ENCODE measurements at regions not wholly inside any gene's neighbourhood (a gene's known extent, or its start where the extent isn't known, plus 50 kb on each side); places are given as distances from the start of the nearest gene placed in this dataset.
A peak's percentile ranks its signal among the peaks of the same experiment; 100 is the strongest.
"Not testable (repeated sequence)": the region's sequence is repeated elsewhere in the genome, so short reads cannot be mapped to it uniquely, and the experiment has no call there.

DNA sequence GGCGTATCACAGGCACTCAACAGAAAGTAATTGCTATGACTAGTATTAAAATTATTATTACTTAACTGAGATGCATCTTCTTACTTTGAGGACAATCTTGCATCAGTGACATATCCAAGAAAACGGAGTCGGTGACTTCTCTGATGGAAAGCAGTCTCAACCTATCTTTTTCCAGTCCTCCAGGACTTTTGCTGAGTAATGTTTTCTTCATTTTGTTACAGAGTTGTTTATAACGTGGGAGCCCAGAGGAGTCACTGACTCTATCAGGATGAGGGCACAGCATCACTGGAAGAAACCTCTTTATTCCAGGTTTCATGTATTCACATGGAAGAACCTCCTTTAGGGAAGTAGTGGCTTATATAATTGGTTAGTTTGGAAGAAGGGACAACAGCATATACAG is 51.5 kb upstream of the MELK start:
- DNase-seq (ENCODE audit: low spot score): no peak

DNA sequence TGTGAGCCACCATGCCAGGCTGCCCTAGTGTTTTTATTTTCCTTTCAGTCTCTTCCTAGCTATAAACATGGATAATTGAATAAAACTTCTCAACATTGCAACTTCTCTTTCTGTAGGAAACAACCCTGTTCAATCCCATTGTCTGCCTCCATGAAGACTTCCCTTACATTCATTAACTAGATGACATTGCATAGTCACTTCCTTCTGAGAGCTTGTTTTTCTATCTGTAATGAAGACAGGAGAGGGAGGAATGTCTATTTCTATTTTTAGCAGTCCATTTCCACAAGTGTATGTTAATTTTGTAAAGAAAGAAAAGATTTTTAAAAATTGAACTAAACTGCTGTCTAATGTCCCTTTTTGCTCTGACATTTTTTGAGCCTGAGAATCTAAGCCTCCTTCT is 55.6 kb upstream of the MELK start:
- DNase-seq (ENCODE audit: low spot score): no peak

DNA sequence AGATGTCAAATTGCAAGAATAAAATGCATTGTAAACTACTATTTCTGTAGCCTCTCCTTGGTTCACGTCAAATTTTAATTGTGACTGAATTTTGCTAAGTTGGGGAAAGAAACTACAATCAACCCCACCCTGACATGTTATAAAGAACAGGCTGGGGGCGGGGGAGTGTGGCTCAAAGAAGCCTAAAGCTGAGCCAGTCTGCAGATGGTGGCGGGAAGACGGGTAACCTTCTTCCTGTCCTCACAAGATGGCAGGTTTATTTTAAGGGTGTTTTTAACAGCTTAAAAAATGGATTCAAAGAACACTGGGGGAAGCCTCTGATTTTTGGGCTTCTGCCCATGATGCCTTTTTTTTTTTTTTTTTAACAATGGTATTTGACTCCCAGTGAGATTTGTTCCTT is 68.5 kb upstream of the MELK start:
- DNase-seq (ENCODE audit: low spot score): no peak

DNA sequence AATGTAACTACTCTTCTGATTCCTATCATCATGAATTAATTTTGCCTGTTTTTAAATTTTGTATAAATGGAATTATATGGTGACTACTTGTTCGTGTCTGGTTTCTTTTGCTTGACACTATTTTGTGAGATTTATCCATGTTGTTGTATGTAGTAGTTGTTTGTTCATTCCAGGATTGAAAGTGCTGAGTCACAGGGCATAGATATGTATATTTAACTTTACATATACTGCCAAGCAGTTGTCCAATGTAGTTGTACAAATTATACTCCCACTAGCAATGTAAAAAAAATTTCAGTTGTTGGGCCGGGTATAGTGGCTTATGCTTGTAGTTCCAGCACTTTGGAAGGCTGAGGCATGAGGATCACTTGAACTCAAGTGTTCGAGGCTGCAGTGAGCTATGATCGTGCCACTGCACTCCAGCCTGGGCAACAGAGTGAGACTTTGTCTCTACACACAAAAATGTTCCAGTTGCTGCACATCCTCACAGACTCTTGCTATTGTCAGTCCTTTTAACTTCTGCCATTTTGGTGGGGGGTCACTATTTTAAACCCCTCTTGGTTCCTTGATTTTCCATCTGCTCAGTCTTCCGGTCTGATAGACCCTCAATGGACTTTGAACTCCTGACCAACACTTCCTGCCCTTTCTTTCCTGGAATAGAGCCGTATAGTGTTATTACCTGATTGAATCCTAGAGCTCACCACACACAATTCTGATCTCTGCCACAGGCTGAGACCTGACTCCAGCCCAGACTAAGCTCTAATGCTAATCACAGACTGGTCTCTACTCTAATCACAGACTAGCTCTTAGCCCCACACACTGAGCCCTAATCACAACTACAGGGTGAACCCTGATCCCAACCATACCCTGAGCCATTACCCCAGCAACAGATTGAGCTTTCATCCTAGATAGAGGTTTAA is 69.3 kb upstream of the MELK start:
- no peak for DNase-seq (ENCODE audit: low spot score)

DNA sequence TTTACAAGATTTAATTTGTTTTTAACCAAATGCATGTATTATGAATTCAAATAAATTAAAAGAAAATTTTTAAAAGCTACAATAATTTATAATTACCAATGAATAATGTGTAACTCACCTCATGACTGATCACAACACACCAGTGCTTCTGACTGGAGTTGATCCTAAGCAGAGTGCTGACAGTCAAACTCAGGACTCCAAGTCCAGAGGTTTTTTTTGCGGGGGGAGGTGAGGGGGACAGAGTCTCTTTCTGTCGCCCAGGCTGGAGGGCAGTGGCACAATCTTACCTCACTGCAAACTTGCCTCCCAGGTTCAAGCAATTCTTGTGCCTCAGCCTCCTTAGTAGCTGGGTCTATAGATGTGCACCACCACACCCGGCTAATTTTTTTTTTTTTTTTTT is 71.0 kb upstream of the MELK start:
- DNase-seq (ENCODE audit: low spot score): no peak

DNA sequence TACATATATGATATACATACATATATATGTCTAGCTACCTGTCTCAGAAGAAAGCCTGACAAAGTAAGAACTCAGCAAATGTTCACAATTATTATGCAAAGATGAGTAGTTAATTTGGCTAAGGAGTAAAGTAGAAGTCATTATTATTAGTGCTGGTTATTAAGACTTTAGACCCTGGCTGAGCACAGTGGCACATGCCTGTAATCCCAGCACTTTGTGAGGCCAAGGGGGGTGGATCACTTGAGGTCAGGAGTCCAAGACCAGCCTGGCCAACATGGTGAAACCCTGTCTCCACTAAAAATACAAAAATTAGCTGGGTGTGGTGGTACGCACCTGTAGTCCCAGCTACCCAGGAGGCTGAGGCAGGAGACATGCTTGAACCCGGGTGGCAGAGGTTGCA is 71.8 kb upstream of the MELK start:
- DNase-seq (ENCODE audit: low spot score): not testable (repeated sequence)

DNA sequence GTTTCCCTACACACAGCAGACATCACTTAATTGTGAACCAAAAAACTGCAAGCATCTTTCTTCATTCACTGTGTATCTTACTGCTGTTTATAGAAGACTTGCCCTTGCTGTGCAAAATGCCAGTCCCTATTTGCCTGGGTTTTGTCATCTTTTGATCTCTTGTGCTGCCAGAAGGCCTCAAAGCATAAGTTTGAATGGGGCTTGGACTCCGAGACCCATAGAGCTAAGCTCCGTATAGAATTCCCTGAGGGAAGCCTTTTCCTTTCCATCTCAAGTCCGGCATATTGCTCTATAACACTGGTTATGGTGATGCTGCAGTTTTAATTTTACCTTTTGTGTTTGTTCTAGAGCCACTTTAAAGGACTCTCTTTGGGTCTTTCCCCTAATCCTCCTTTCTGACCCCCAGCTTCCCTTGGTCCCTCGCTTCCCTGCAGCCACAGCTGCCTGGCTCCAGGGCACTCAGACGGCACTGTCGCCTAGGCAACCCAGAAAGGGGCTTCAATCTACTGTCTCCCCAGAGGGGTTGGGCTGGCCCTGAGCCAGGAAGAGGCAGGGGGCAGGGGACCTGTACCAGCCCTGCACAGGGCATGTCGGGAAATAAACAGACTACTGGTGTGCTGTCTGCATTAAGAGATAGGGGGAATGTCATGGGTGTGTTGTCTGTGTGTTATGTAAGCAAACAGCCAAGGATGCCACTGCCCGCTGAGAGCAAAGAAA is 73.4 kb upstream of the MELK start:
- DNase-seq (ENCODE audit: low spot score): peak; percentile 95

DNA sequence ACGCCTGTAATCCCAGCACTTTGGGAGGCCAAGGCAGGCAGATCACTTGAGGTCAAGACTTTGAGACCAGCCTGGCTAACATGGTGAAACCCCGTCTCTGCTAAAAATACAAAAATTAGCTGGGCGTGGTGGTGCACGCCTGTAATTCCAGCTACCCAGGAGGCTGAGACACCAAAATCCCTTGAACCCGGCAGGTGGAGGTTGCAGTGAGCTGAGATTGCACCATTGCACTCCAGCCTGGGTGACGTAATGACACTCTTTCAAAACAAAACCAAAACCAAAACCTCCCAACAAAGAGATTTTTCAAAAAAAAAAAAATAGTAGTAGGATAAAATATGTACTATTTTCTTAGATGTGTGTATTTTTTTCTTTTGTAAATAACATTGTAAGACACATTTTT is 79.1 kb upstream of the MELK start:
- DNase-seq (ENCODE audit: low spot score): not testable (repeated sequence)

DNA sequence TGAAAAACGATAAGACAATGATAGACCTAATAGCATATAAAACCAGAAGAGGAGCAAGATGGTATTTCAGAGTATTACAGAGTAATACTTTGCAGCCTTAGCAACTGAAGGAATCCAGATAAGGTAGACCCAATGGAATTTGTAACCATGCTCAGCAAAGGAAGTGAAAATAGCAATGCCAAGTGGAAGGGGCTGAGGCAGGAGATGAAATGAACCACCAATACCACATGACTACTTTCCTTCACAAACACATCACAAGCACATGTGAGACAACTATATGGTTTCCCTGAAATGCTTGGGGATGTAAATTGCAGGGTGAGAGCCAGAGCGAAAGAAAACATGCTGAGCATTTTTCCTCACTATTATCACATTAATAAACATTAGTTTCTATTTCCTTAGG is 79.8 kb upstream of the MELK start:
- no peak for DNase-seq (ENCODE audit: low spot score)

DNA sequence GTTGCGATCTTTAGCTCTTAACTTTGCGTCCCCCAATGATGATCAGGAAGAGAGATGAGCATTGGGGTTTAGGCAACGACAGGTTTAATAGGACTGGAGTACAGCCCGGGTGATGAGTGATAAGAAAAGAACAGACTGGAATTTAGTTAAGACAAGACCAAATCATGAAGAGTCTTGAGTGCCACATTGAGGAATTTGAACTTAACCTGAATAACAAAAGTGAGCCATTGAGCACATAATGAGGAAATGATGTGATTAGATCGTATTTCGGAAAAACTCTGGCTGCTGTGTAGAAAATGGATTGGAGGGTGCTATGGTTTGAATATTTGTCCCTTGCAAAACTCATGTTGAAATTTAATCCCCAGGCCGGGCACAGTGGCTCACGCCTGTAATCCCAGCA is 83.2 kb upstream of the MELK start:
- DNase-seq (ENCODE audit: low spot score): no peak

DNA sequence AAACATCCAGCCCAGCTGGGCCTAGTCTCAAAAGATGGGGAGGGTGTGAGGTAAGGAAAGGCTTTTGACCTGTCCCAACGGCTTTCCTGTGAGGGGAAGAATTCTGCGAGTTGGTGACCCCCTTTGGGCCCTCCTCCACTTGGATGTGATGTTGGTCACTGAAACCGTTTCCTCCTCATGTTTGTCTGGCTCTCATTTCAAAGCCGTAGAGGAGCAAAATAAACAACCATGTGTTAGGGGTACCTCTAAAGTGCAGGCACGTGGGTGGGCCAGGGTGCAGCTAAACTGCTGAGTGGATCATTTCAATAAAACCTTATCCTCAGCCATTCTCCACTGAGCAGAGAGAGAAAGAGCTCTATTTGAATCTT is 84.3 kb upstream of the MELK start:
- DNase-seq (ENCODE audit: low spot score): no peak

DNA sequence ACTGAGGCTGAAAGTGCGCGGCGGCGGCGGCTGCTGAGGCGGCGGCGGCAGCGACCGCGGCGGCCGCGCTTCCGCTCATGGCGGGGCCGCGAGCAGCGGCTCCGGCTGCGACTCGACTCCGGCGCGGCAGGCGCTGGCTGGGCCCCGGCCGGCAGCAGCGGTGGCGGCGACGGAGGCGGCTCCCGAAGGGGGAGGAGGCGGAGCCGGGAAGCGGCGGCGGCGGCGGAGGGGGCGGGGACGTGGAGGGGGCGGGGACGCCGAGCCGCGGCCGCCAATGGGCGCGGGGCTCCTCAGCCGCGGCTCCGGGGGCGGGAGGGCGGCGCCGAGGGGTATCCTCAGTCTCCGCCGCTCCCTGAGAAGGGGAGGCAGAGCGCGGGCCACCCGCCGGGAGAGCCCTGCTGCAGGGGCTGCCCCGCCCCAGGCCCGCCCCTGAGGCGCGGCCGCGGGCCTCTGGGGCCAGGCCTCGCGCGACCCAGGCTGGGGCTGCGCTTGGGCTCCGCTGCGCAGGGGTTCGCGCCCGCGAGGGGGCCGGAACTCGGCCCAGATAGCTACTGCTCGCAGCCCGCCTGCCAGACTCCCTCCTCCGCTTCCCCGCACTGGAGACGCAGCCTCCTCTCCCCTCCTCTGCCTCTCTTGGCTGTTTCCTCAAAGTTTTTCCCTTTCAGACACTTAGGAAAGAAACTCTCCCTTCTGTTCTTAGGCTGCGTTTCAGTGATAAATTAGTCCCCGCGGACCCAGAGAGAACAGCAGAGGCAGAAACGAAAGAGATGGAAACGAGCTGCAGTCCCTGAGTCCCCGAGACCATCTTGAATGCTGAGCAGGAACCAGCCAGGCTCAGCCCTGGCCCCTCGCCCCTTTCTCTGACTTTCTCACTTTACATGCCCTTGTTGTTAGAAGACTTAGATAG is 85.0 kb upstream of the MELK start:
- DNase-seq (ENCODE audit: low spot score): peak; percentile 89

DNA sequence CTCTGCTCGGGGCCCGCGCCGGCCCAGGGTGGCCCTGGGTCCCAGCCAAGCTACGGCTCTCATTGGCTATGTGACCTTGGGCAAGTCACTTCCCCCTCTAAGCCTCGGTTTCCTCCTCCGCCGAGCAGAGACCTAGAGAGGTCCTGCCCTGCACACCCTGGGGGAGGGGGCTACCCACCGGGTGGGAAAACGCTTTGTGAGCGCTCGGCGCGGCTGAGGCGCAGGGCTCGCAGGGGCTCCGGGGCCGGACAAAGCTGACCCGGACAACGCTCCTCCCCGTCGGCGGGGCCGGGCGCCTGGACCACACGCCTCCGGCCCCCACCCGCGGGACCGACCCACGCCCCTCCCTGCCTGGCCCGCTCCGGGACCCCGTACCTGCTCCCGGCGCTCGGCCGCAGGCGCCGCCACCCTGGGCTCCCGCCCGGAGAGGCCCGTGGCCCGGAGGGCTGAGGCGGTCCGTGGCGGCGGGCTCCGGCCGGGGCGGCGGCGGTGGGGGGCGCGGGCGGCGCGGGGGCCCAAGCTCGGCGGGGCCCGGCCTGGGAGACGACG is 85.7 kb upstream of the MELK start:
- peak; percentile 47 for DNase-seq (ENCODE audit: low spot score)

DNA sequence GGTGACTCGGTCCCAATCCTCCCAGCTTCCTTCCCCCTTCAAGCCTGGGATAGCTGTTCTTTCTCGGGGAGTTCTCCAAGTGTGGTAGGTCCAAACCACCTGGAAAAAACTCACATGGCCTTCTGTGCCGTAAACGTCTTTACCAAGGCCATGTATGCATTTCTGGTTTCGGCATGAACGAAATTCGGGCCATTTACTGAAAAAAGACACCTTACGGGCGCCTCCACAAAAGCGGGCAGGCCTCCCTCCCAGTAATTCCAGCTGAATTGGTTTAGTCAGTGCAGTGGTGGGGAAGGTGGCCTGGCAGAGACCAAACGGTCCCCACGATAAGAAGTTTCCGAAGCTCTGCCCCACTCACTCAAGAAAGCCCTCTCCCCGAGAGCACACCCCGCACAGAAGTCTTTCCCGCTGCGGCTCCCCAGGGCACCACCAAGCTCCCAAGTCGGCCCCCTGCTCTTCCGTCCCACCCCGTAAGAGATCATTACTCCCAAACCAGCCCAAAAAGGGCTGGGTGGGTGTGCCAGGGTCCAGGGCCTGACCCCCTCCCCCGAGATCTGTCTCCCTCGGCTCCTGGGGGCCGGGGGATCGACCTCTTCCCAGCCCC is 86.3 kb upstream of the MELK start:
- no peak for DNase-seq (ENCODE audit: low spot score)

DNA sequence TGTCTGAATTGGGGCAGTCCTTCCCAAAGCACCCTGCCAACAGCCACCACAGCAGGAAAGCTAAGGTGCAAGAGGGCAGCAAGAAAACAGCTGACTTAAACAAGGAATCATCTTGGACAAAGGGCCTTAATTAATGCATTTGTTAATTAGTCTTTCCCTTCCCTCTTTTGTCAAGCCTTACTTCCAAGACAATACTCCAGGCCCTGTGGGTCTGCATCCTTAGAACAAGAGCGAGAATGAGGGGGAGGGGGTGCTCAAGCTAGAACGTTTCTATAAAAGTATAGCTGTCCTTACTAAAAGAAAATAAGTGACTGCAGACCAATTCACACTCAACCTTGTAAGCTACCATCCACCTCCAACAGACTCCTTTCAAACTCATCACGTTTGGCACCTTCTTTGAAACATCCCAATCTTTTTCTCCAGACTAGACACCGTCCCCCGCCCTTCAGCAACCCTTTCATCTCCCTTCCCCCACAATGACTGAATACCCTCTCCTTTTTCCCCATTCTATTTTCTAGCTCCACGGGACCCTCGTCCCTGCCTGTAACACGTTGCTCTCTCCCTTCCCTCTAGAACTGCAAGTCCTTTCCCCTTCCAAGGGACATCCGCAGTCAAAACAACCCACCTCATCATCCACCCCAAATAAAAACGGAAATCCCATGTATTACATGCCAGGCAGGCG is 85.7 kb upstream of the RNF38 start:
- no peak for DNase-seq (ENCODE audit: low spot score)

DNA sequence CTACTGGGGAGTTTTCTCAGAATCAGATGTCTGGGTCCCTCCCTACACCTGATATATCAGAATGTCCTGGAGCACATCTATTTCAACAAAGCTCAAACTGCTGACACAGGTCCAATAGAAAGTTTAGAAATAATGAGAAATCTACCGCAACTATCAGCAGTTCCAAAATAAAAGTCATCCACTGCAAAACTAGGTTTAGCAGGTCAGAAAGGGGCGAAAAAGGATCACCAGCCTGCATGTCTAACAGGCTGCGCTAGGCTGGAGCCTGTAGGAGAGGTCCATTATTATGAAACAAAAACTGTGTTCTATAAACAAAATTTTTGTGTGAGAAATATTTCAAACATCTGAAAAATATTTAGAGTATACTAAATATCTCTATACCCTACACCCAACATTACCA is 84.1 kb upstream of the RNF38 start:
- DNase-seq (ENCODE audit: low spot score): no peak

DNA sequence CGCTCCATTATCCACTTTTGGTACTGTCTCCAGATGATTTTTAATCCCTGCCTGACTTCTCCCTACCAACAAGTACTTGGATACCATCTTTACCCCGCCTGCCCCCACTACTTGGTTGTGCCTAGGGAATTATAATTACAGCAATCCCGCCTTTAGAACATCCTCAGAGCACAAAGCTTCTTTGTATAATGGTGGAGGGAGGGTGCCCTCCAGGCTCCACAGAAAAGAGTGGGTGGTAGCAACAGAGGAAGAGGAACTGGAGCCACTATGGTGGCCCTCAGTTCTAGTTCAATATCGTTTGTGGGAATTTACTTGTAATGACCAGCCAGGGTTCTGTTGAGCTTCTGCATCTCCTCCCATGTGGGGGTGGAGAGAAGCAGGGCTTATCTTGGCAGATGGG is 79.0 kb upstream of the RNF38 start:
- DNase-seq (ENCODE audit: low spot score): no peak

DNA sequence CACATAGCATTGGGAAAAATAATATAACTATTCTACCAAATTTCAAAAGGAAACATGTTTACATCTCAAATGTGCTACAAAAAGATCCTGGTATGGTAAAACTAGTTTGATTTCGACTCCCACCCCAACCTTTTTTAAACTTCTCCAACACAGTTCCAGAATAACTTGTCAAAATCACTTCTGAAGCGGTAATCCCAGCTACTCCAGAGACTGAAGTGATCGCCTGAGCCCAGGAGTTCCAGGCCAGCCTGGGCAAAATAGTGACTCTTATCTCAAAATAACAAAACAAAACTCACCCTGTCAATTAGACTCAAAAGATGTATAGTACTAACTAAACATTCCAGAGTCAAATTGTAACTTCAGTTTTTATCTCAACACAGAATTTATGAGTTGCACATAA is 71.3 kb upstream of the RNF38 start:
- DNase-seq (ENCODE audit: low spot score): no peak

DNA sequence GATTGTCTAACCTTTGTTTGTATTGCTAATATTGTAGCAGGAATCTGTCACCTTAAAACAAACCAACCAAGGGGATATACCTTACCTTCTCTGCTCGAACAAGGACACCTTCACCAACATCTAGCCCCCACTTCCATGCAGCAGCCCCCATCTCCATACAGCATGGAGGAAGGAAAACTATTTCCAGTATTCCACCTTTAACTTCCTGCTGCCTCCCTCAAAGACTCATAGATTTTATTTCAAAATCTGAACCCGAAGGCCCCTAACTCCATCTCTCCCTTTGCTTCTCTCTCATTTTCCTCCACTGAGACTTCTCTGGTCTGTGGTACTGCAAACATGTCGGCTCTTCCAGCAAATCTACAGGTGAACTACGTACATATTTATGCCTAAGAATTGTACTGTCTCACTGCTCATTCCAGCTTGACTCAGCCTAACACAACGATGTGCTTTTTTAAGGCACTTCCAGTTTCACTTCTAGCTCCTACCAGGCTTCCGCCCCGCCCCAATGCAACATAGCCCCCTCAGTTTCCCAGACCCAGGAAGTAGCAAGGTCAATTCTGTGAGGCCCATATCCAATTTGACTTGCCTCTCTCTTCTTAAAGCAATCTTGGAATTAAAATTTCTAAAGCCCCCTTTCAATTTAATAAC is 70.7 kb upstream of the RNF38 start:
- DNase-seq (ENCODE audit: low spot score): no peak

DNA sequence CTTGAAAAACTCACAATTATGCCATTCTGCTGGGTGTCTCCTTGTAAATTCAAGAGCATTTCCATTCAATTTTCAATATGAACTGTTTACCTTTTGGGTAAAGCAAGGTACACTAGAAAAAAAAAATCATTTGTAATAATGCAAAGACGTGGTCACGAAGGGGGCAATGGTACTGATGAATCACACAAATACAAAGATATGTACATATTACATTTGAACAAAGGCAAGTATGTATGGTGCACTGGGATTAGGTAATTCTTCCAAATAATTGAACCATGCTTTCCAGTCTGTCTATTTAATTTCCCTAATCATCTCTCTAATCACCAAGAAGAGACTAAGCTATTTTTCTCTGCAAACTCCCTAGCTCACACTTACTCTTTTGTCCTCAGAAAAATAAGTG is 63.4 kb upstream of the RNF38 start:
- no peak for DNase-seq (ENCODE audit: low spot score)

Measured in SK-N-DZ (cell line).